Transverse colon (tissue), 4 donors: ENCODE measurements at regions not wholly inside any gene's neighbourhood (a gene's known extent, or its start where the extent isn't known, plus 50 kb on each side); places are given as distances from the start of the nearest gene placed in this dataset.

Experiments
- CTCF ChIP-seq, 5 experiments: fragments of 200-600 bp in 3 of 5; fragments of 450-650 bp in 2 of 5; sonication (generic) in 3 of 5; IDR thresholded peaks; 1 replicate in 2 of 5; 2 replicates in 3 of 5; pipeline ENCODE4 v1.5.1; 2016 to 2017; ENCODE audit warnings: antibody characterized with exemption in 5 of 5, inconsistent platforms in 3 of 5, mild to moderate bottlenecking in 2 of 5, moderate library complexity in 1 of 5
- EP300 ChIP-seq: sonication (generic); formaldehyde crosslinking; IDR thresholded peaks from one replicate; pipeline ENCODE4 v1.6.1; 2017; ENCODE audit warnings: antibody characterized with exemption, low read depth
- POLR2A ChIP-seq: fragments of 450-650 bp; IDR thresholded peaks from one replicate; pipeline ENCODE4 v1.6.1; 2016; ENCODE audit warnings: antibody characterized with exemption, mild to moderate bottlenecking, moderate library complexity
- POLR2AphosphoS5 ChIP-seq, 3 donors: sonication (generic); formaldehyde crosslinking; IDR thresholded peaks; one replicate each; pipeline ENCODE4 v1.6.1; 2016; ENCODE audit warnings: antibody characterized with exemption in 3 of 3

GRCh38 chr6:169085466-169085865, 168.2 kb downstream of the THBS2 start:
- no peak for TF ChIP-seq CTCF (IDR thresholded peaks at IDR 0.05)
- no peak for TF ChIP-seq POLR2AphosphoS5 (IDR thresholded peaks at IDR 0.05)
- TF ChIP-seq POLR2A: no peak
- TF ChIP-seq EP300: no peak
